GM23248 (cell line): ENCODE measurements at regions not wholly inside any gene's neighbourhood (a gene's known extent, or its start where the extent isn't known, plus 50 kb on each side); places are given as distances from the start of the nearest gene placed in this dataset.

Source experiments
- EZH2 ChIP-seq: fragments of 200-600 bp; sonication (generic); IDR thresholded peaks from 2 replicates; pipeline ENCODE4 v1.6.1; 2018; ENCODE audit warnings: antibody characterized with exemption, mild to moderate bottlenecking; ENCODE audit not compliant: insufficient read depth, poor library complexity, severe bottlenecking
- EZH2phosphoT487 ChIP-seq: fragments of 200-600 bp; sonication (generic); IDR thresholded peaks from 2 replicates; pipeline ENCODE4 v1.6.1; 2018; ENCODE audit warnings: antibody characterized with exemption, moderate library complexity, mild to moderate bottlenecking, low read depth; ENCODE audit not compliant: insufficient read depth

GRCh38 chr2:216774180-216774579 is 78.8 kb upstream of the IGFBP5 start:
- TF ChIP-seq EZH2phosphoT487 (no peak), EZH2 (no peak)
